Astrocyte (in vitro differentiated cells and primary cell): ENCODE measurements at regions not wholly inside any gene's neighbourhood (a gene's known extent, or its start where the extent isn't known, plus 50 kb on each side); places are given as distances from the start of the nearest gene placed in this dataset.

Experiments used
- CTCF ChIP-seq: IDR thresholded peaks from 2 replicates; pipeline ENCODE4 v1.5.1; 2011; ENCODE audit warnings: low read depth, mild to moderate bottlenecking, inconsistent platforms, low read length, moderate library complexity; ENCODE audit not compliant: insufficient read depth
- EZH2 ChIP-seq: IDR thresholded peaks from 2 replicates; pipeline ENCODE4 v1.6.1; 2012; ENCODE audit warnings: mild to moderate bottlenecking, low read length, inconsistent platforms; ENCODE audit not compliant: insufficient read depth

DNA sequence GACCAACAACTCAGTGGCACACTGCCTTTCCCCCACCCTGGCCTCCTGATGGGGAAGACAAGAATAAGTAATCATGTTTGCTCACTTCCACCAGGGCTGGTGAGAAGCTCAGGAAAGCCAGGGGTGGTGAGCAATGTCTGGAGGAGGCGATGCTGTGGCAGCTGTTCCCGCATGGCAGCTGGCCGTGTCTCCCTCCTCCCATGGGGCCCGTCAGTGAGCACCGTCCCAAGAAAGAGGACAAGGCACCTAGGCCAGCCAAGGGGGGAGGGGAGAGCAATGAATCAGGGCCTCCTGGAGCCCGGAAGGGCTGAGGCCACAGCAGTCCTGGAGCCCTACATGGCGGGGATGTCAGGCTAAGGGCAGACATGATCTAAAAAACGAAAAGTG, 69.2 kb upstream of the INSIG1 start:
- TF ChIP-seq CTCF, result no peak
- no peak for TF ChIP-seq EZH2
